GM21526 (cell line): ENCODE measurements at regions not wholly inside any gene's neighbourhood (a gene's known extent, or its start where the extent isn't known, plus 50 kb on each side); places are given as distances from the start of the nearest gene placed in this dataset.
"Not testable (repeated sequence)": the region's sequence is repeated elsewhere in the genome, so short reads cannot be mapped to it uniquely, and the experiment has no call there.

Source experiments
- ATAC-seq: cut with Tn5 transposase; IDR thresholded peaks from one replicate; pipeline ENCODE4 v1.9.1; 2021; ENCODE audit warnings: moderate library complexity; ENCODE audit not compliant: unreplicated experiment, low FRiP score

GRCh38 chr18:43786893-43787292 lies 509.6 kb upstream of the SYT4 start:
- ATAC-seq = no peak

GRCh38 chr18:43787721-43788120 lies 510.4 kb upstream of the SYT4 start:
- not testable (repeated sequence) for ATAC-seq

- no peak for ATAC-seq
Measured at GRCh38 chr18:43789234-43790000, 512.1 kb upstream of the SYT4 start.

- no peak for ATAC-seq
Measured at GRCh38 chr18:43793910-43794309, 516.6 kb upstream of the SYT4 start.

GRCh38 chr18:43794363-43794762 lies 517.1 kb upstream of the SYT4 start:
- no peak for ATAC-seq

- no peak for ATAC-seq
Measured at GRCh38 chr18:43797347-43797746, 520.1 kb upstream of the SYT4 start.

- no peak for ATAC-seq
Measured at GRCh38 chr18:43800584-43800983, 523.3 kb upstream of the SYT4 start.

GRCh38 chr18:43805646-43806194 lies 528.4 kb upstream of the SYT4 start:
- ATAC-seq = no peak

- ATAC-seq = no peak
Measured at GRCh38 chr18:43812627-43813026, 535.3 kb upstream of the SYT4 start.

GRCh38 chr18:43819397-43819796 lies 542.1 kb upstream of the SYT4 start:
- no peak for ATAC-seq

- ATAC-seq = no peak
Measured at GRCh38 chr18:43819873-43820272, 542.6 kb upstream of the SYT4 start.

GRCh38 chr18:43825768-43826167 lies 548.5 kb upstream of the SYT4 start:
- no peak for ATAC-seq

GRCh38 chr18:43826215-43826614 lies 548.9 kb upstream of the SYT4 start:
- no peak for ATAC-seq

- ATAC-seq = no peak
Measured at GRCh38 chr18:43827311-43827710, 550.0 kb upstream of the SYT4 start.

- no peak for ATAC-seq
Measured at GRCh38 chr18:43830303-43830702, 553.0 kb upstream of the SYT4 start.

- no peak for ATAC-seq
Measured at GRCh38 chr18:43830947-43831346, 553.7 kb upstream of the SYT4 start.

GRCh38 chr18:43846299-43846698 lies 569.0 kb upstream of the SYT4 start:
- no peak for ATAC-seq

GRCh38 chr18:43847164-43848091 lies 570.1 kb upstream of the SYT4 start:
- ATAC-seq = no peak

GRCh38 chr18:43849831-43850230 lies 572.5 kb upstream of the SYT4 start:
- ATAC-seq = not testable (repeated sequence)

- no peak for ATAC-seq
Measured at GRCh38 chr18:43855376-43855775, 578.1 kb upstream of the SYT4 start.

GRCh38 chr18:43863180-43863579 lies 585.9 kb upstream of the SYT4 start:
- no peak for ATAC-seq
